NT2/D1 (cell line): ENCODE measurements at regions not wholly inside any gene's neighbourhood (a gene's known extent, or its start where the extent isn't known, plus 50 kb on each side); places are given as distances from the start of the nearest gene placed in this dataset.
"Not testable (repeated sequence)": the region's sequence is repeated elsewhere in the genome, so short reads cannot be mapped to it uniquely, and the experiment has no call there.

Experiments
- SUZ12 ChIP-seq: IDR thresholded peaks from 2 replicates; pipeline ENCODE4 v1.6.1; 2011; ENCODE audit not compliant: insufficient read length, insufficient read depth; ENCODE audit errors: extremely low read depth
- YY1 ChIP-seq: IDR thresholded peaks from 2 replicates; pipeline ENCODE4 v1.6.1; 2011; ENCODE audit not compliant: insufficient read length, insufficient read depth
- ZNF274 ChIP-seq: IDR thresholded peaks from 2 replicates; pipeline ENCODE4 v1.6.1; 2011; ENCODE audit warnings: mild to moderate bottlenecking, low read depth, low read length

DNA sequence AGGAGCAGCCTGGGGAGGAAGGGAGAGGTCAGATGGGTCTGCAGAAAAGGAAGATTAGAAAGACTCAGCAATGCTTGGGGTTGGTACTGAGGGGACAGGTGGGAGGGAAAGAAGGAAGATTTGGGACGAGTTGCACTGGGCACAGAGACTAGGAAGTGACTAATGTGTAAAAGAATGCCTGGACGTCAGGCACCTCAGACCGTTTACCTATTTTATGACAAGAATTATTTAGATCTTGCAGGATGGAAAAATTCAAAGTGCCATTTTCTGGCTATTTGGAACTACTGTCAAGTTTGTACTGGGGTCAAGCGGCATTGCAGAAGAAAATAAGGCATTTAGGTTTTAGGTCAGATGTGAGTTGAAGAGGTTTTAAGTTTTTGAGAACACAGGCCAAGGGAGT is 1558.4 kb upstream of the PRR20A start:
- TF ChIP-seq SUZ12, ZNF274, YY1: not testable (repeated sequence)
